H9 (cell line): ENCODE measurements at regions not wholly inside any gene's neighbourhood (a gene's known extent, or its start where the extent isn't known, plus 50 kb on each side); places are given as distances from the start of the nearest gene placed in this dataset.

Experiments
- DNase-seq: peaks from one replicate; pipeline ENCODE4 v3.0.0-alpha.2; 2017
- H2AFZ ChIP-seq: one replicate; pipeline ENCODE4 v1.6.1; 2013; ENCODE audit warnings: mild to moderate bottlenecking, low read length, control low read depth, moderate library complexity
- H2AK5ac ChIP-seq: 2 replicates; pipeline ENCODE4 v1.6.1; 2013; ENCODE audit warnings: low read length, control low read depth, mixed read lengths; ENCODE audit not compliant: insufficient read length
- H2BK120ac ChIP-seq: one replicate; pipeline ENCODE4 v1.6.1; 2013; ENCODE audit warnings: low read depth, mild to moderate bottlenecking, low read length, control low read depth, inconsistent platforms; ENCODE audit not compliant: poor library complexity, severe bottlenecking
- H2BK12ac ChIP-seq: 2 replicates; pipeline ENCODE4 v1.6.1; 2013; ENCODE audit warnings: low read length, control low read depth, mixed read lengths, low read depth; ENCODE audit not compliant: insufficient read length
- H2BK15ac ChIP-seq: 2 replicates; pipeline ENCODE4 v1.6.1; 2013; ENCODE audit warnings: low read depth, low read length, control low read depth
- H2BK20ac ChIP-seq: one replicate; pipeline ENCODE4 v1.6.1; 2013; ENCODE audit warnings: low read depth, mild to moderate bottlenecking, low read length, control low read depth, inconsistent platforms; ENCODE audit not compliant: poor library complexity, severe bottlenecking
- H2BK5ac ChIP-seq: 2 replicates; pipeline ENCODE4 v1.6.1; 2013; ENCODE audit warnings: low read length, control low read depth, mixed read lengths; ENCODE audit not compliant: insufficient read length
- H3K14ac ChIP-seq: 2 replicates; pipeline ENCODE4 v1.6.1; 2013; ENCODE audit warnings: low read length, control low read depth; ENCODE audit not compliant: insufficient read depth
- H3K18ac ChIP-seq: 2 replicates; pipeline ENCODE4 v1.6.1; 2013; ENCODE audit warnings: low read depth, mild to moderate bottlenecking, mixed read lengths, low read length, control low read depth; ENCODE audit not compliant: insufficient read length
- H3K23ac ChIP-seq: 2 replicates; pipeline ENCODE4 v1.6.1; 2013; ENCODE audit warnings: low read length, control low read depth, mixed read lengths, low read depth; ENCODE audit not compliant: insufficient read length
- H3K23me2 ChIP-seq: 2 replicates; pipeline ENCODE4 v1.6.1; 2013; ENCODE audit warnings: low read depth, mild to moderate bottlenecking, mixed read lengths, low read length, control low read depth; ENCODE audit not compliant: insufficient read length, poor library complexity, severe bottlenecking
- H3K27ac ChIP-seq: 2 replicates; pipeline ENCODE4 v1.5.1; 2013; ENCODE audit warnings: low read length, control low read depth, mixed read lengths, low read depth; ENCODE audit not compliant: insufficient read length
- H3K27me3 ChIP-seq: 2 replicates; pipeline ENCODE4 v1.6.1; 2013; ENCODE audit warnings: low read length, control low read depth, inconsistent platforms; ENCODE audit not compliant: insufficient read depth
- H3K4ac ChIP-seq: 2 replicates; pipeline ENCODE4 v1.6.1; 2013; ENCODE audit warnings: low read depth, mild to moderate bottlenecking, control low read depth, inconsistent platforms, low read length, moderate library complexity
- H3K4me1 ChIP-seq: 2 replicates; pipeline ENCODE4 v1.6.1; 2013; ENCODE audit warnings: low read length, control low read depth, inconsistent platforms; ENCODE audit not compliant: insufficient read depth
- H3K4me2 ChIP-seq: 2 replicates; pipeline ENCODE4 v1.6.1; 2013; ENCODE audit warnings: low read length, control low read depth, mixed read lengths; ENCODE audit not compliant: insufficient read length, insufficient read depth
- H3K56ac ChIP-seq: 2 replicates; pipeline ENCODE4 v1.6.1; 2013; ENCODE audit warnings: low read depth, mild to moderate bottlenecking, mixed read lengths, low read length, control low read depth; ENCODE audit not compliant: insufficient read length
- H3K79me1 ChIP-seq: 2 replicates; pipeline ENCODE4 v1.6.1; 2013; ENCODE audit warnings: low read depth, mild to moderate bottlenecking, moderate library complexity, low read length, control low read depth, inconsistent platforms; ENCODE audit not compliant: insufficient read depth, poor library complexity, severe bottlenecking
- H3K79me2 ChIP-seq: 2 replicates; pipeline ENCODE4 v1.6.1; 2013; ENCODE audit warnings: low read length, control low read depth, inconsistent platforms; ENCODE audit not compliant: insufficient read depth
- H3K9ac ChIP-seq: 2 replicates; pipeline ENCODE4 v1.6.1; 2013; ENCODE audit warnings: low read length, control low read depth, mixed read lengths; ENCODE audit not compliant: insufficient read length; ENCODE audit errors: extremely low read depth
- H3K9me3 ChIP-seq: one replicate; pipeline ENCODE4 v1.6.1; 2013; ENCODE audit warnings: low read depth, low read length, inconsistent platforms; ENCODE audit not compliant: control insufficient read depth
- H3T11ph ChIP-seq: one replicate; pipeline ENCODE4 v1.6.1; 2013; ENCODE audit warnings: mild to moderate bottlenecking, low read length, control low read depth, inconsistent platforms
- H4K20me1 ChIP-seq: one replicate; pipeline ENCODE4 v1.6.1; 2013; ENCODE audit not compliant: control insufficient read depth, insufficient read length, insufficient read depth
- H4K5ac ChIP-seq: 2 replicates; pipeline ENCODE4 v1.6.1; 2013; ENCODE audit warnings: low read depth, mild to moderate bottlenecking, mixed read lengths, low read length, control low read depth; ENCODE audit not compliant: insufficient read length
- H4K8ac ChIP-seq: replicated peaks from 2 replicates; pipeline ENCODE4 v1.6.1; 2013; ENCODE audit warnings: low read length, control low read depth, mixed read lengths, low read depth; ENCODE audit not compliant: insufficient read length
- H4K91ac ChIP-seq: 2 replicates; pipeline ENCODE4 v1.6.1; 2013; ENCODE audit warnings: low read depth, mild to moderate bottlenecking, moderate library complexity, mixed read lengths, low read length, control low read depth; ENCODE audit not compliant: insufficient read length
- H3K27ac Mint-ChIP-seq, 3 experiments: 2 replicates in 2 of 3; 3 replicates in 1 of 3; pipeline ENCODE4 v1.8.0; 2020 to 2021; ENCODE audit warnings: mixed read lengths in 3 of 3, mild to moderate bottlenecking in 1 of 3, moderate library complexity in 1 of 3
- H3K27me3 Mint-ChIP-seq: 2 replicates; pipeline ENCODE4 v1.8.0; 2021; ENCODE audit warnings: low read depth, mild to moderate bottlenecking, moderate library complexity, mixed read lengths
- H3K36me3 Mint-ChIP-seq, 3 experiments: 2 replicates in 2 of 3; 3 replicates in 1 of 3; pipeline ENCODE4 v1.8.0; 2020 to 2021; ENCODE audit warnings: low read depth in 3 of 3, mixed read lengths in 3 of 3; ENCODE audit not compliant: insufficient read depth in 1 of 3
- H3K4me1 Mint-ChIP-seq, 2 experiments: 2 replicates each; pipeline ENCODE4 v1.8.0; 2020; ENCODE audit warnings: mixed read lengths in 2 of 2
- H3K4me3 Mint-ChIP-seq, 2 experiments: 2 replicates in 1 of 2; 3 replicates in 1 of 2; pipeline ENCODE4 v1.8.0; 2020 to 2021; ENCODE audit warnings: mild to moderate bottlenecking in 2 of 2, mixed read lengths in 2 of 2, moderate library complexity in 1 of 2
- H3K9me3 Mint-ChIP-seq, 2 experiments: 2 replicates in 1 of 2; 3 replicates in 1 of 2; pipeline ENCODE4 v1.8.0; 2020; ENCODE audit warnings: mild to moderate bottlenecking in 2 of 2, mixed read lengths in 2 of 2, moderate library complexity in 1 of 2
- WGBS: extraction: QIAGEN DNeasy Blood & Tissue Kit; methylation state at CpG from one replicate; pipeline ENCODE4 v1.1.7; 2013; ENCODE audit warnings: missing lambda C conversion rate, low lambda C conversion rate, mixed read lengths; ENCODE audit not compliant: insufficient read length; ENCODE audit errors: extremely low coverage; 5-methylcytosine and 5-hydroxymethylcytosine counted together
- TF ChIP-seq, protein P1 (sequence below): fragments of 200-600 bp; sonication (generic); conservative IDR thresholded peaks from 3 replicates; pipeline ENCODE4 v1.8.0; 2021; ENCODE audit warnings: antibody characterized with exemption, mild to moderate bottlenecking

- H4K5ac ChIP-seq, result no peak overlapping the region
- H3K18ac ChIP-seq, result no peak overlapping the region
- no peak overlapping the region for H3K27ac ChIP-seq
- no peak overlapping the region for H3K23ac ChIP-seq
- no peak overlapping the region for H2AK5ac ChIP-seq
- H3K4ac ChIP-seq, result no peak overlapping the region
- H3K79me1 ChIP-seq, result no peaks in the 10 kb centered on the region
- WGBS, result no CpG with 5 or more reads among the region's 16 CpGs
- H3K4me1 Mint-ChIP-seq, result no peaks in the 10 kb centered on the region
- no peak overlapping the region for H2BK5ac ChIP-seq
- H3K23me2 ChIP-seq, result no peaks in the 10 kb centered on the region
- H3K79me2 ChIP-seq, result no peaks in the 10 kb centered on the region
- no peak overlapping the region for H3T11ph ChIP-seq
- no peak overlapping the region for H3K27ac Mint-ChIP-seq
- H3K27me3 ChIP-seq, result no peaks in the 10 kb centered on the region
- H2BK15ac ChIP-seq, result no peak overlapping the region
- H4K91ac ChIP-seq, result no peak overlapping the region
- H2AFZ ChIP-seq, result no peak overlapping the region
- no peak overlapping the region for H2BK120ac ChIP-seq
- no peak overlapping the region for H3K9ac ChIP-seq
- no peak for DNase-seq
- no peaks in the 10 kb centered on the region for H3K4me1 ChIP-seq
- H4K8ac ChIP-seq, result no peak overlapping the region
- H3K27me3 Mint-ChIP-seq, result no peaks in the 10 kb centered on the region
- TF ChIP-seq, protein P1, sequence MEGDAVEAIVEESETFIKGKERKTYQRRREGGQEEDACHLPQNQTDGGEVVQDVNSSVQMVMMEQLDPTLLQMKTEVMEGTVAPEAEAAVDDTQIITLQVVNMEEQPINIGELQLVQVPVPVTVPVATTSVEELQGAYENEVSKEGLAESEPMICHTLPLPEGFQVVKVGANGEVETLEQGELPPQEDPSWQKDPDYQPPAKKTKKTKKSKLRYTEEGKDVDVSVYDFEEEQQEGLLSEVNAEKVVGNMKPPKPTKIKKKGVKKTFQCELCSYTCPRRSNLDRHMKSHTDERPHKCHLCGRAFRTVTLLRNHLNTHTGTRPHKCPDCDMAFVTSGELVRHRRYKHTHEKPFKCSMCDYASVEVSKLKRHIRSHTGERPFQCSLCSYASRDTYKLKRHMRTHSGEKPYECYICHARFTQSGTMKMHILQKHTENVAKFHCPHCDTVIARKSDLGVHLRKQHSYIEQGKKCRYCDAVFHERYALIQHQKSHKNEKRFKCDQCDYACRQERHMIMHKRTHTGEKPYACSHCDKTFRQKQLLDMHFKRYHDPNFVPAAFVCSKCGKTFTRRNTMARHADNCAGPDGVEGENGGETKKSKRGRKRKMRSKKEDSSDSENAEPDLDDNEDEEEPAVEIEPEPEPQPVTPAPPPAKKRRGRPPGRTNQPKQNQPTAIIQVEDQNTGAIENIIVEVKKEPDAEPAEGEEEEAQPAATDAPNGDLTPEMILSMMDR, result no peak
- no peaks in the 10 kb centered on the region for H4K20me1 ChIP-seq
- no peak overlapping the region for H2BK20ac ChIP-seq
- no peak overlapping the region for H3K14ac ChIP-seq
- H3K56ac ChIP-seq, result no peak overlapping the region
- no peaks in the 10 kb centered on the region for H3K9me3 ChIP-seq
- H3K4me3 Mint-ChIP-seq, result no peak overlapping the region
- H3K36me3 Mint-ChIP-seq, result 0 out of 7 replicates have a peak, but pooled peaks cover 0 to 3% (median 0%) of the 10 kb centered on the region in 3 experiments
- H3K9me3 Mint-ChIP-seq, result no peaks in the 10 kb centered on the region
- no peak overlapping the region for H3K4me2 ChIP-seq
- H2BK12ac ChIP-seq, result no peak overlapping the region
Observed at GRCh38 chr1:209219791-209220524, 363.6 kb upstream of the CAMK1G start.
